IPS-11a (cell line): ENCODE measurements at regions not wholly inside any gene's neighbourhood (a gene's known extent, or its start where the extent isn't known, plus 50 kb on each side); places are given as distances from the start of the nearest gene placed in this dataset.
"Not testable (repeated sequence)": the region's sequence is repeated elsewhere in the genome, so short reads cannot be mapped to it uniquely, and the experiment has no call there.

ENCODE experiments used
- H3K4me3 ChIP-seq: one replicate; pipeline ENCODE4 v1.5.1; 2013; ENCODE audit warnings: low read depth, low read length, control low read depth

- H3K4me3 ChIP-seq, result no peak overlapping the region
Measured at GRCh38 chr20:51960047-51960675, 157.8 kb upstream of the SALL4 start.

- no peak overlapping the region for H3K4me3 ChIP-seq
Measured at GRCh38 chr20:51959066-51959542, 156.8 kb upstream of the SALL4 start.

GRCh38 chr20:51958099-51959065 is 156.1 kb upstream of the SALL4 start:
- no peak overlapping the region for H3K4me3 ChIP-seq

- no peak overlapping the region for H3K4me3 ChIP-seq
Measured at GRCh38 chr20:51955756-51956155, 153.4 kb upstream of the SALL4 start.

- H3K4me3 ChIP-seq, result no peak overlapping the region
Measured at GRCh38 chr20:51953731-51954340, 151.5 kb upstream of the SALL4 start.

- no peak overlapping the region for H3K4me3 ChIP-seq
Measured at GRCh38 chr20:51950926-51951325, 148.6 kb upstream of the SALL4 start.

GRCh38 chr20:51946586-51946985 is 144.3 kb upstream of the SALL4 start:
- no peak overlapping the region for H3K4me3 ChIP-seq

- H3K4me3 ChIP-seq, result no peak overlapping the region
Measured at GRCh38 chr20:51945881-51946280, 143.6 kb upstream of the SALL4 start.

GRCh38 chr20:51945177-51945576 is 142.9 kb upstream of the SALL4 start:
- H3K4me3 ChIP-seq, result no peak overlapping the region

GRCh38 chr20:51943761-51944160 is 141.4 kb upstream of the SALL4 start:
- H3K4me3 ChIP-seq, result no peak overlapping the region

GRCh38 chr20:51943326-51943725 is 141.0 kb upstream of the SALL4 start:
- H3K4me3 ChIP-seq, result not testable (repeated sequence)

GRCh38 chr20:51941503-51941902 is 139.2 kb upstream of the SALL4 start:
- no peak overlapping the region for H3K4me3 ChIP-seq

- H3K4me3 ChIP-seq, result no peak overlapping the region
Measured at GRCh38 chr20:51939259-51939585, 136.9 kb upstream of the SALL4 start.

GRCh38 chr20:51938559-51939258 is 136.4 kb upstream of the SALL4 start:
- H3K4me3 ChIP-seq, result no peak overlapping the region

- H3K4me3 ChIP-seq, result no peak overlapping the region
Measured at GRCh38 chr20:51937779-51938178, 135.5 kb upstream of the SALL4 start.

GRCh38 chr20:51936377-51936776 is 134.1 kb upstream of the SALL4 start:
- H3K4me3 ChIP-seq, result no peak overlapping the region

GRCh38 chr20:51935003-51935358 is 132.7 kb upstream of the SALL4 start:
- no peak overlapping the region for H3K4me3 ChIP-seq

GRCh38 chr20:51934301-51935002 is 132.1 kb upstream of the SALL4 start:
- no peak overlapping the region for H3K4me3 ChIP-seq

- no peak overlapping the region for H3K4me3 ChIP-seq
Measured at GRCh38 chr20:51931371-51931781, 129.1 kb upstream of the SALL4 start.

- no peak overlapping the region for H3K4me3 ChIP-seq
Measured at GRCh38 chr20:51930775-51931174, 128.5 kb upstream of the SALL4 start.

GRCh38 chr20:51928931-51929330 is 126.6 kb upstream of the SALL4 start:
- H3K4me3 ChIP-seq, result no peak overlapping the region
